T-helper 2 cell (primary cell): ENCODE measurements at regions not wholly inside any gene's neighbourhood (a gene's known extent, or its start where the extent isn't known, plus 50 kb on each side); places are given as distances from the start of the nearest gene placed in this dataset.
"Not testable (repeated sequence)": the region's sequence is repeated elsewhere in the genome, so short reads cannot be mapped to it uniquely, and the experiment has no call there.

ENCODE experiments used
- DNase-seq, 5 experiments: peaks; one replicate each; pipeline versions ENCODE4 v3.0.0 to v3.0.0-alpha.2; 2012 to 2022

- not testable (repeated sequence) for DNase-seq
Measured at GRCh38 chr9:6103911-6104310, 88.5 kb upstream of the RANBP6 start.

- not testable (repeated sequence) for DNase-seq
Measured at GRCh38 chr9:6102336-6102987, 87.0 kb upstream of the RANBP6 start.

GRCh38 chr9:6101725-6102124 is 86.3 kb upstream of the RANBP6 start:
- not testable (repeated sequence) for DNase-seq

DNA sequence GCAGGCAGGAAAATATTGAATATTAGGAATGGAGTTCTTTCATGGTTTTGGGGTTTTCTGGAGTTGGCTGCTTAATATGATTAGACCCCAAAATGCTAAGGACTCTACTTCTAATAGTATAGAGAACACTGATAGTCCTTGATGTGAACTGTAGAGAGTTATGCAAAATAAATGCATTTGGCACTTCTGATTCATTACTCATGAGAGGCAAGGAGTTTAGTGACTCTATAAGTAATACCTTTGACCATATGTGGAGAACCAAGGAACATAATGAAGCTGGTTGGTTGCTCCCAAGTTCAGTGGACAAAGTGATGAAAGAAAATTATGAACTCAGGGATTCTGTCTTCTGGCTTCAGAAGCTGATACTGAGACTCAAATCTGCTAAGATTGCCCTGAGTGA is 83.9 kb upstream of the RANBP6 start:
- DNase-seq: not testable (repeated sequence)

- DNase-seq: no peak
Measured at GRCh38 chr9:6098431-6098830, 83.0 kb upstream of the RANBP6 start.

GRCh38 chr9:6096821-6097220 is 81.4 kb upstream of the RANBP6 start:
- DNase-seq: no peak

DNA sequence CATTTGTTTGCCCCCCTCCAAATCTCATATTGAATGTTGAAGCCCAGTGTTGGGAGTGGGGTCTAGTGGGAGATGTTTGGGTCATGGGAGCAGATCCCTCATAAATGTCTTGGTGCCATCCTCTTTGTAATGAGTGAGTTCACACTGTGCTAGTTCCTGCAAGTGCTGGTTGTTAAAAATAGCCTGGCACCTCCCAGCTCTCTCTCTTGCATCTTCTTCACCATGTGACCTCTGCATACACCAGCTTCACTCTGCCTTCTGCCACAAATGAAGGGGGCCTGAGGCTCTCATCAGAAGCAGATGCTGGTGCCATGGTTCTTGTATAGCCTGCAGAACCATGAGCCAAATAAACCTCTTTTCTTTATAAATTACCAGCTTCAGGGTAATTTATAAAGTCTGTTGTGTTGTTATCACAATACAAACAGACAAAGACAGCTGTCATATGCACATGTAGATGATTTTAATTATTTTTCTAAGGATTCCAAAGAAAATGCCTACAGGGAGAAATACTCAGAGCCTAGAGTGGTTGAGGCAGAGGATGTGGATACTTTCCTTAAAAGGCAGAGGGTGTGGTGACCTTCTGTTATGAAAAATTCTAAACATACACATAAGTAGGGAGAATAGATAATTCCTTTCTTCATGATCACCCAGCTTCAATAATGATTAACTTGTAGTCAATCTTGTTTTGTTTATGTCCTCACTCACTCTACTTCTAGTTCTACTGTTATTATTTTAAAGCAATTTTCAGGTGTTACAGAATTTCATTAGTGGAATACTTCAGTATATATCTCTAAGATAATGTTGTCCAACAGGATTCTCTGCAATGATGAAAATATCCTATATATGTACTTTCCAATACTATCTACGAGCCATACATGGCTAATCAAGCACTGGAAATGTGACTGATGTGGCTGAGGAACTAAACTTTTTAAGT is 75.1 kb upstream of the RANBP6 start:
- DNase-seq: no peak

DNA sequence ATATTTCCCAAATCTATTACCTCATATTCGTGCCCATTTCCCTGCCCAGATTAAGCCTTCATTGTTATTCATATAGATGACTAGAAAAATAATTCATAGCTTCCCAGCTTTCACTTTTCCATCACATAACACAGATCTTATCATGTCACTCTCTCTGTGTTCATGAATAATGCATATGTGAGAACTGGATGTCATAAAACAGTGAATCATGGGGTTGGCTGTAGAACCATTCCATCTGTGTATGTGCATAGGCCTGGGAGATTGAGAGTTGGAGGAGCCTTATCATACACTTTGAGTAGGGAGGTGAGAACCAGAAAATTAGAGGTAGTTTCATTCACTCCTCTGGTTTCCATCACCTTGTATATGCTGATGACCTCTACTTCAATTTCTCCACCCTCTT is 73.9 kb upstream of the RANBP6 start:
- DNase-seq: no peak

- DNase-seq: no peak
Measured at GRCh38 chr9:6086006-6086655, 70.7 kb upstream of the RANBP6 start.

DNA sequence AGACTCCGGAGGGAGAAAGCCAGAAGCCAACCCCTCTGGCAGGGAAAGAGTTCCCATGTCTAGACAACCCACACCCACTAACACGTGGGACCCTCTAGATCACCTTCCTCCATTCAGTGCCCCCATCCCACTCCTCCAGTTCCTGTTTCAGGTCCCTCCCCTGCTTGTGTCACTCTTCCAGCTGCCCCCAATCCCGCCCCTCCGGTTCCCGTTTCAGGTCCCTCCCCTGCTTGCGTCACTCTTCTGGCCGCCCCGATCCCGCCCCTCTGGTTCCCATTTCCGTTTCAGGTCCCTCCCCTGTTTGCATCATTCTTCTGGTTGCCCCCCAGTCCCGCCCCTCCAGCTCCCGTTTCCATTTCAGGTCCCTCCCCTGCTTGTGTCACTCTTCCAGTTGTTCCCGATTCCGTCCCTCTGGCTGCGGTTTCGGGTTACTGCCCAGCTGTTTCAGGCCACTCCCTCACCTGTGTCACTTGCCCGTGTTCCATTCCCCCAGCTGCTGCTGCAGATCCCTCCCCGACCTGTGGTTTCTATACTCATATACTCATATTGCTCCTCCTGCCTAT is 64.8 kb upstream of the RANBP6 start:
- DNase-seq: peak; percentile 18 to 73 (median 48)

DNA sequence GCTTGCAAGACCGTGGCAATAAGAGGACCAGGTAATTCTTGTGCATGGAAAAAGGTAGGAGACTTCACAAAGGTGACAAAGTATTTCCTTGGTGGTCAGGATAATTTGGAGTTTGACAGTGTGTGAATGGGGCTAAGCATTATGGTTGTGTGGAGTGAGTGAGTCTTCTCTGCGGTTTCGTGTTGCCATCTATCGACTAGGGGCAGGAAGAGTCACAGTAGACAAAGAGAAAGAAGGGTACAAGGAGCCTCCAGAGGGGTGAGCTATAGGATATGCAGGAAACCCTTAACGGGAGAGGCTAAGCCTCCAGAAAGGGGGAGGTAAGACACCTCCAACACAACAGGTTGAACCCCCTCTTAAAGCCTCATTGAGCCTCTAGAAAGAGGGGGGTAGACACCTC is 64.0 kb upstream of the RANBP6 start:
- no peak for DNase-seq

GRCh38 chr9:6078382-6079105 is 63.1 kb upstream of the RANBP6 start:
- no peak for DNase-seq

DNA sequence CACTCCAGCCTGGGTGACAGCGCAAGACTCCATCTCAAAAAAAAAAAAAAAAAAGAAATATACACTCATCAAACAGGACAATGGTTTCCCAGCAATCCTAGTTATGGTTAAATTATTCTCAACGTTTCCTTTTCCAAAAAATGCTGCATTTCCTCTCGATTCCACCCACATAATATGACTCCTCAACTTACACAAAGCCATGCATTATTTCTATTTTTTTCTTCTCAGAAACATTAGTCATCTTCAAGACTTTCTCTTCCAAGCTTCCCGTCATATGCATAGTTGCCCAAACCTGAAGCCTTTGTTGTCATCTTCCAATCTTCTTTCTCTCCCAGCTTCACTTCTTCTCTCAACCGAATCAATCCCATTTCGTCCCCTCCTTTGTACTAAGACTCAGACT is 61.4 kb upstream of the RANBP6 start:
- no peak for DNase-seq

DNA sequence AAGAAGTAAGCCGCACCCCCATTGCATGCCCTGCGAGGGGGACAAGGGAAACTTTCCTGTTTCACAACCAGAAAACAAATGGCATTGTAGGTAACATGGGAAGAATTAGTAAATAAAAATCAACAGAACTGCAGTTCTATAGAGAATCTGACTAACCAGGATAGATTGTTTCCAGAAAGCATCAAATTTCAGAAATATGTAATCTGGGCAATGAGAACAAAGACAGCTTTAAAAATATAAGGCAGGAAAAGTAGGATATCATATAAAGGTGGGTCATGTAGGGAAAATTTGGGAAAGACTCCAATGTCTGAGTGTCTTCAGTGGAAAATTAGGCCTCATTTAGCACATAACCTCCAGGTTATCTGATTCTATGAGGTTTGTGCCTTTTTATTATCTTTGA is 58.3 kb upstream of the RANBP6 start:
- no peak for DNase-seq

DNA sequence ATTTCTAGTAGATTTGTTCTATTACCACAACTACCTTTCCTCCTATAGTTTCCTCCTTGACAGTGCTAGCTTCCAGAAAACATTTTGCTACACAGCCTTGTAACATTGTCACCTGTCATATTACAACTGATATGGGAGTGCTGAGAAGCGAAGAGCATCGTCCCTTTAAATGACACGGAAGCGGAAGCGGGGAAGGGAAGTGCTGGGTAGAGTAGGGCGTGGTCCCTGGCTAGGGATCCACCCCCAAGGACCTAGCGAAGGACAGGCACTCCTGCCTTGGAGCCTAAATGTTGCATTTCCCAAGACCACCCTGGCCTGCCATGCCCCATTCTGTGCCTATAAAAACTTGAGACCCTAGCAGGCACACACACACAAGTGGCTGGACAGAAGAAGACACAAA is 57.4 kb upstream of the RANBP6 start:
- DNase-seq: no peak

- no peak for DNase-seq
Measured at GRCh38 chr9:6072453-6072852, 57.0 kb upstream of the RANBP6 start.

DNA sequence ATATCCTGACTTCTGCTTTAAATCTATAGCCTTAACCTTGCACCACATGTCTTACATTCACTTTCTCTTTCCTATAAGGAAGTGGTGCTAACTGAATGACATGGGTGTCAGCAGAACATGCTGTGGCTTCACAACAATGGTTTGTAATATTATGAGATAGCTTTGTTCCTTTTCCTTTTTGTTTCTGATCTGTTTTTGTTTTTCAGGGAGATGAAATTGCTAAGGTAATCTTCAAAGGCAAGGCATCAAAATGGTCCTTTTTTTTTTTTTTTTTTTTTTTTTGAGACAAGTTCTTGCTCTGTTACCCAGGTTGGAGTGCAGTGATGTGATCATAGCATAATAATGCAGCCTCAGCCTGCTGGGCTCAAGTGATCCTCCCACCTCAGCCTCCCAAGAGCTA is 53.6 kb upstream of the RANBP6 start:
- peak in 2 of 5 experiments; percentile 59 to 83 for DNase-seq

GRCh38 chr9:6067426-6067825 is 52.0 kb upstream of the RANBP6 start:
- DNase-seq: no peak
